ENCODE measurements at regions not wholly inside any gene's neighbourhood (a gene's known extent, or its start where the extent isn't known, plus 50 kb on each side); places are given as distances from the start of the nearest gene placed in this dataset.
"Not testable (repeated sequence)": the region's sequence is repeated elsewhere in the genome, so short reads cannot be mapped to it uniquely, and the experiment has no call there.

DNA sequence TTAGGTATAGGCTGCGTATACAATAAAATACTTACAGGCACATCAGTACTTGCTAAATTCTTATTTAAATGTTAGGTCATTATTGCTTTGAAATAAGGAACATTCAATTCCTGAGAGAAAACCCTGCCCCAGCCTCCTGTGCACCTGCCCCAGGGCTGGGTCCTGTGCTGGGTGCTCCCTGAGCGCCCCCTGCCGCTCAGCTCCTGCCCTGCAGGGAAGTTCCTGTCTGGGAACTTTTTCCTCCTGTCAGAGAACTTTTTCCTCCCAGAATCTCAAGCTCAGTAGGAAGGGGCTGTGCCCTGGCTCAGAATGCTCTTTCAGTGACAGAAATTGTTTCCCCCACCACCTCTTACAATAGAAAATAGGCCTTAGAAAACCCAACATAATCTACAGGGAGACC, 751.1 kb downstream of the TMEM121 start:
- no peak for DNase-seq (ENCODE audit: extremely low read depth in 1 of 11, low read depth in 9 of 11, low spot score in 4 of 11)

DNA sequence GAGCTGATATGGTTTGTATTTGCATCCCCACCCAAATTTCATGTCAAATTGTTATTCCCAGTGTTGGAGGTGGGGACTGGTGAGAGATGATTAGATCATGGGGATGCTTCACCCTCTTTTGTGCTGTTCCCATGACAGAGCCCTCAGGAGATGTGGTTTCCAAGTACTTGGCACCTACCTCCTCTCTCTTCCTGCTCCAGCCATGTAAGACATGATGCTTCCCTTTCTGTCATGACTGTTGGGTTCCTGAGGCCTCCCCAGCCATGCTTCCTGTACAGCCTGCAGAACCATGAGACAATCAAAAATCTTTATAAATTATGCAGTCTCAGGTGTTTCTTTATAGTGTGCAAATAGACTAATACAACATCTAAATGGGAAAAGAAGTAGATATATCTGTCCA, 754.5 kb downstream of the TMEM121 start:
- no peak for DNase-seq (ENCODE audit: extremely low read depth in 1 of 11, low read depth in 9 of 11, low spot score in 4 of 11)

DNA sequence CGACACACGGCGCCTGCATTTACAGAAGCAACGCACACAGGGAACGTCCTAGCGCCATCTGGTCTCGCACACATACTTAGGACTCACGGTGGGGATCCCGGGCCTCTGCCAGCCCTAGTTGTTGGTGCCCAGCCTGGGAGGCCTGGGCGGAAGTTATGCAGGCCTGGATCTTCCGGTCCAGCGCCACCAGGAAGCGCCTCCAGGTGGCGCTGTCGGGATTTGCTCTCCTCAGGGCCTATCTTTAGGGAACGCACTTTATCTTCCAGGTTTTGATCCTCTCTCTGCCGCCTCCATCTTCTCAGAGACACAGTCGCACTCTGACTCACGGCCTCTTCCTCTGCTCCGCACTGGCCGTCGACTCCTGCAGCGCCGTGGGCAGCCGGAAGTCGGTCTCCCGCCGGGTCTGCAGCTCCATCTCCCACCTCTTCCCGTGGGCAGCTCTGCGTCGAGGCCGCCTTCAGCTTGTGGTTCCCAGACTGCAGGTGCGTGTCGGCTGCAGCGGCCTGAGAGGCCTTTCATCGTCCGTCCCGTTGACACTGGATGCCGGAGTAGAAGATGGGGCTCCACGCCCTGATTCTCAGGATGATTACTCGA, 760.4 kb downstream of the TMEM121 start:
- no peak for DNase-seq (ENCODE audit: extremely low read depth in 1 of 11, low read depth in 9 of 11, low spot score in 4 of 11)

DNA sequence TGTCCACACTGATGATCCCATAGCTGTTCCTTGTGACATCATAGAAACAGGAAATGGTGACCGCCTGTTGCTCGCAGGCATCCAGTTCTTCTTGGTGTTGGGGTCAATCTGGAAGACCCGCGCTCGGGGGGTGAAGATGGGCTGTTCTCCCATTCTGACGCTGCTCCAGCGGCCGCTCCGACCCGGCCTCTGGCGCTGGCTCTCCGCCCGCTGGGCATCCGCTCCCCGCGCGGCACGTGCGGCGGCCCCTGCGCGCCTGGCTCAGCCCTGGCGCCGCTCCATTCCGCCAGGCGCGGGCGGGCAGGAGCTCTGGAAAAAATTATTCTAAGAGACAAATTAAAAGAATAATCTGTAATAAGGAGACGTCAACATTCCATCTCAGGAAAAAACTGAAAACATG, 761.1 kb downstream of the TMEM121 start:
- no peak for DNase-seq (ENCODE audit: extremely low read depth in 1 of 11, low read depth in 9 of 11, low spot score in 4 of 11)

DNA sequence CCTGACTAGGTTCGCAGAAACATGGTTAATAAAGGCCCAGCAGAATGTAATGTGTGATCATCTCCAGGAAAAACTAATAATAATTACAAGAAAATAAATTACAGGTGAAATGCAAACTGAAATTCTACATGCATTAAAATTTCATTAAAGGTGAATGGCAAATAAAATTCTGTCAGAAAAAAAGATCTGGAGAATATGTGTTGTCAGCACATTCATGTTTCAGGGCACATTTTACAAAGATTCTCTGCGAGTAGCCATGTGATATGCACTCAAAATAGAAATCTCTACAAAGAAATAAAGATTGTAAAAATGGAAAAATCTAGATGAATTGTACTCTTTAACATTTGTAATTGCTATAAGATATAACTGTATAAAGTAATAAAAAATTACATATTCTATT, 765.2 kb downstream of the TMEM121 start:
- no peak for DNase-seq (ENCODE audit: extremely low read depth in 1 of 11, low read depth in 9 of 11, low spot score in 4 of 11)

DNA sequence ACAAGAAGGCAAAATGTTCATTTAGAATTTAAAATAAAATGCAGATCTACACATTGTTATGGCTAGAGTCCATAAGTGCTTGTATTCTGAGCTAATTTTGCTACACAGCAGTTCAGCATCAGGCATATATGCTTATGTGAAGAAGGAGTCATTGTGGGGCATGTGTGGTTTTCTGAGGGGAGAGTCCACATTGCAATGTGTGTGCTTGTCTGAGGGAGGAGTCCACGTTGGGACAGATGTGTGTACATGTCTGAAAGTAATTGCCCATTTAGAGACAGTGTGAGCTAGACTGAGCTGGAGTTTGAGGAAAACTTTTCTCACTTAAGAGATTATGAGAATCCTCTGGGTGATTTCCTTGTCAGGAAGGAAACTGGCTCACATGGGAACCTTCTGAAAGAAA, 767.9 kb downstream of the TMEM121 start:
- DNase-seq (ENCODE audit: extremely low read depth in 1 of 11, low read depth in 9 of 11, low spot score in 4 of 11), result no peak

DNA sequence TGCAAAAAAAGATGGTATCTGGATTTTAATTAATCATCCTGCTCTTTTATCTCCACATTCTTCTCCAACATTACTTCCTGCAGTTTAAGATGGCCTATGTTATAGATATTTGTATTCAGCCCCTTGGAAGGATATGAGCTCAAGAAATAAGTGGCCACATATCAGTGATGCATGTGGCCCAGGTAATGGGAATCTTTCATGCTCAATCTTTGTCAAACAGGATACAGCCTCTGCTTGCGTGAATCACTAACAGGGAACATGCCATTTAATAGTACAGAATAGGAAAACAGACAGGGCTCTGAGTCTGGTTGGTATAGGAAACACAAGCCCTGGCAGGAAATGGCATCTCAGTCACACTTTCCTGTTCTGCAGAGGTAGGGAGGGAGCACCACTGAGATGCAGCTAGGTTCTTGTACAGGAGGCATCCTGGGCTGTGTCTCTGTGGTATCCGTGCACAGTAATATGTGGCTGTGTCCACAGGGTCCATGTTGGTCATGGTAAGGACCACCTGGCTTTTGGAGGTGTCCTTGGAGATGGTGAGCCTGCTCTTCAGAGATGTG, 774.6 kb downstream of the TMEM121 start:
- not testable (repeated sequence) for DNase-seq (ENCODE audit: extremely low read depth in 1 of 11, low read depth in 9 of 11, low spot score in 4 of 11)

DNA sequence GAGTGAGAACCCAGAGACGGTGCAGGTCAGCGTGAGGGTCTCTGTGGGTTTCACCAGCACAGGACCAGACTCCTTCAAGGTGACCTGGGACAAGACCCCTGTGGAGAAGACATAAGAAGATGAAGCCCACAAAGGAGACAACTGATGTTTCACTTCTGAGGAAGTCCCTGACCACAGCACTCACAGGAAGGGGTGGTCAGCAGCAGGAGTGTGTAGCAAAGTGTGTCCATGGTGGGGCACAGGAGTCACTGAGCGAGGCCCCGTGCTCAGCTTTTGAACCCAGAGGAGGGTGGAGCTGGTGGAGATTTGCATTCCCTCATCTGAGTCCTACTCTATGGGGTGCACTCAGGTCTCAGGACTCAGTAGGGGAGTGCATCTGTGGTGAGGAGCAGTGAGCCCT, 775.2 kb downstream of the TMEM121 start:
- DNase-seq (ENCODE audit: extremely low read depth in 1 of 11, low read depth in 9 of 11, low spot score in 4 of 11), result not testable (repeated sequence)

DNA sequence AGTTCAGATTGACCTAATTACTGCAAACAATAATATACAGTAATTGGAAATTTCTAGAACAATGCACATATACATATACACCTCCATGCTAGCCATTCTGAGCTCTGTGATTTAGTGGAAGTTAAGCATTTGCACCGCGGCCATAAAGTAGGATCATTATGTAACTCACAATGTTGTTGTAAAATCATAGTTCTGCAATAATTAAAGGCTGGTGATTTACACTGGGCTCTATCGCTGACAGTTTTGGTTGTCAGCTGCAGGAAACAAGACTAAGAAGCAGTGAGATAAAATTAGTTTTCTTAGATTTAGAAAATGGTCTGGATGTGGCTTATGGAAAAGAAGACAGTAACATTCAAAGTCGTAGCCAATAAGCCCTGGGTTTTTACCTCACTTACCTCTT, 776.3 kb downstream of the TMEM121 start:
- no peak for DNase-seq (ENCODE audit: extremely low read depth in 1 of 11, low read depth in 9 of 11, low spot score in 4 of 11)

DNA sequence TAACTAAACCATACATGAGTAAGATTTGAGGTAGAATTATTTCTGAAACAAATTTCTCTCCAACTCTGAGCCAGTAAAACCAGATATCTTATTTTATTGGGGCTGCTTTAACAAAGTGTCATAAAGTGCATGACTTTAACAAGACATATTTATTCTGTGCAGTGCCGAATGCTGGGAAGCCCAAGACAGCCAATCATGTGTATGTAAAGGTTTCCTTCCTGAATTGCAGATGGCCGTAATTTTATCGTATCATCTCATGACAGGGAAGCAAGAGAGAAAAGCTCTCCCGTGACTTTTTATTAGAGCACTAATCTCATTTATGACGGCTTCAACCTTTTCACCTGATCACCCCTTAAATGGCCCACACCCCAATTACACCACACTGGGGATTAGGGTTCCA, 777.9 kb downstream of the TMEM121 start:
- DNase-seq (ENCODE audit: extremely low read depth in 1 of 11, low read depth in 9 of 11, low spot score in 4 of 11), result no peak

DNA sequence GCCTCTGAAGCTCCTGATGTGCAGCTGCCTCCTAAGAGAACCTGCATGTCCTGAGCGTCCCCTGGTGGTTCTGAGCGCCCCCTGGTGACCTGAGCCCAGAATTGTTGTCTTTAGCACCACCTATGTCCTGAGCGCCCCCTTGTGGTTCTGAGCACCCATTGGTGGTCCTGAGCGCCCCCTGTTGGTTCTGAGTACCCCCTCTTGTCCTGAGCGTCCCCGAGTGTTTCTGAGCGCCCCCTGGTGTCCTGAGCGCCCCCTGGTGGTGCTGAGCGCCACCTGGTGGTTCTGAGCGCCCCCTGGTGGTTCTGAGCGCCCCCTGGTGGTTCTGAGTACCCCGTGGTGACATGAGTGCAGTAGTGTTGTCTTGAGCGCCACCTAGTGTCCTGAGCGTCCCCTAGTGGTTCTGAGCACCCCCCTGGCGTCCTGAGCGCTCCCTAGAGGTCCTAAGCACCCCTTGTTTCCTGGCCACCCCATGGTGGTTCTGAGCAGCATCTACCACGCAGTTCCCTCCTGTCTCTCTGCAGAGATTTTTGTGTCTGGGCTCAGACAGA, 782.5 kb downstream of the TMEM121 start:
- DNase-seq (ENCODE audit: extremely low read depth in 1 of 11, low read depth in 9 of 11, low spot score in 4 of 11), result no peak

DNA sequence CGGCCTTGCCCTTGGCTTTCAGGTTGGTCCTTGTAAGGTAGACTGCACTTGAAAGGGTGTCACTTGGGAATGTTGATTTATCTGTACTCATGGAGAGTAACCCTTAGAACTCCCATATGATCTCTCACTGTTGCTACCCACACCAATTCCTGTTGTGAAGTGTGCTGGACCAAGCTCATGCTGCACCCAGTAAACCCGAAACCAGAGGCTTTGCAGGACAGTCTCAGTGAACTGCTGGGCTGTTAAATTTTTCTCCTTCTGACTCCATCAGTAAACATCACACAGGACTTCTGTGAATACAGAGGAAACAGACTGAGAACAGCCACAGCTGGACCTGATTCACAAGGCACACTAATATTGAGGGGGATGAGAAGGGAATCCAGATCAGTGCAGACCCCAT, 783.0 kb downstream of the TMEM121 start:
- DNase-seq (ENCODE audit: extremely low read depth in 1 of 11, low read depth in 9 of 11, low spot score in 4 of 11), result no peak

DNA sequence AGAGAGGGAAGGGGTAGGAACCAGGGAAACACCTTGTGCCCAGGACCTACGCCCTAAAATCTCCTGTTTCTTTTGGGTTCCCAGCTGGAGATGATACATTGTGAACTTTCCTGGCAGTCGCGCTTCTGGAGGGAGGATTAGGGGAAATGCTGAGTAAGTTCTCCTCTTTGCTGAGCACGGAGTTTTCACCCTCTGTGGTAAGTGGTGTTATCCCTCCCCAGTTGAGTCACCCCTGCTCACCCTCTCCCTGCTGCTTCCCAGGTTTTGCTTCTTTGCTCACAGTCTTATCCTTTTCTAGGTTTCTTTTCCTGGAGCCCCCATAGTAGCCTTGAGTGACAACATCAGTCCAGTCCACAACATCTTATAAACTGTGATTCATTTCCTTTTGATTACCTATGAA, 789.1 kb downstream of the TMEM121 start:
- DNase-seq (ENCODE audit: extremely low read depth in 1 of 11, low read depth in 9 of 11, low spot score in 4 of 11), result no peak

DNA sequence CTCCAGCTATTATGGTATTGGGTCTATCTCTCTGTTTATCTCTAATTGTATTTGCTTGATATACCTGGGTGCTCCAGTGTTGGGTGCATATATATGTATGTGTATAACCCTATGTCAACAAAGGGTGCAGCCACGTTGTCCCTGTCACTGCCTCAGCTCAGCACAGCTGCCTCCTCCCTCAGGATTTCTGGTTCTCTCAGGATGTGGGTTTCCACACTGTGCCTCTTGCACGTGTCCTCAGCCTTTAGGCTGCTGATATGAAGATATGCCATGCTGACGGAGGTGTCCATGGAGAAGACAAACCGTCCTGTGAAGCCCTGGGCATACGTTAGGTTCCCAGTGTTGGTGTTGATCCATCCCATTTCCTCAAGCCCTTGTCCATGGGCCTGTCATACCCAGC, 791.2 kb downstream of the TMEM121 start:
- no peak for DNase-seq (ENCODE audit: extremely low read depth in 1 of 11, low read depth in 9 of 11, low spot score in 4 of 11)

DNA sequence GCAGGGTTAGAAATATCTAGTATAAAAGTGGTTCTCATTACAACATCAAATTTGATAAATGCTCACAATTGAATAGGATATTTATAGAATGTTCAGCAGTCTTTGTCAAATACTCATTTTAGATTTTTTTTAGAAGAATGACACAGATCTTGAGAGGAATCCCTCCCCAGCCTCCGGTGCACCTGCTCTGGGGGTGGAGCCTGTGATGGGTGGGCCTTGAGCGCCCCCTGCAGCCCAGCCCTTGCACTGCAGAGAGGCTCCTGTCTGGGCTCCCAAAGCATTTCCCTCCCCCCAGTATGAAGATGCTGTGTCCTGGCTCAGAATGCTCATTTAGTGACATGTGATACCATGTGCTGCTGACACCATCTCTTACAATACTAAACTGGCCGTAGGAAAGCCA, 792.3 kb downstream of the TMEM121 start:
- DNase-seq (ENCODE audit: extremely low read depth in 1 of 11, low read depth in 9 of 11, low spot score in 4 of 11), result no peak

DNA sequence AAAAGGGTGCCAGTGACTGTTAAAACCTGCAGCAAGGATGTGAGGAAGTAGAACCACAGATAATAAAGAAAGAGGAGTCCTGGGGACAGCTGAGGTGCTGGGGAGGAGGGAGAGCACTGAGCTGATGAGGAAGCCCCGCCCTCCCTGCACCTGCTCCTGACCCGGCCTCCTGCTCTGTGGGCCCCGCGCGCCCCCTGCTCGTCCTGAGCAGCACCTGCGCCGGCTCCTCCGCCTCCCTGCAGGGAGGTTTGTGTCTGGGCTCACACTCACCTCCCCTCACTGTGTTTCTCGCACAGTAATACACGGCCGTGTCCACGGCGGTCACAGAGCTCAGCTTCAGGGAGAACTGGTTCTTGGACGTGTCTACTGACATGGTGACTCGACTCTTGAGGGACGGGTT, 797.6 kb downstream of the TMEM121 start:
- not testable (repeated sequence) for DNase-seq (ENCODE audit: extremely low read depth in 1 of 11, low read depth in 9 of 11, low spot score in 4 of 11)

DNA sequence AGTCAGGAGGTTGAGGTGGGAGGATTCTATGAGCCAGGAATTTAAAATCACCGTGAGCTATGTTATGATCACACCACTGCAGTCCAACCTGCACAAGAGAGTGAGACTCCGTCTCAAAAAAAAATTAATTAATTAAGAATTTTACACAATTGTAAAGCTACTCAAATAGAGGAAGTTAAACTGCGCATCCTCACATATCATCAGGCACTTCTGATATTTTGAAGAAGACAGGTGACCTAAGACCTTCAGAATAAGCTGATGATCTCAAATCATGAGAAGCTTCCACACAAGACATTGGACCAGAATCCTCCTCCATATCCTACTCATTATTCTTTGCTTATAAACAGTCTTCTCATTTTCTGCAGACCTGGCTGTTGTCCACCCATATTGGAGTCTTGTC, 800.9 kb downstream of the TMEM121 start:
- DNase-seq (ENCODE audit: extremely low read depth in 1 of 11, low read depth in 9 of 11, low spot score in 4 of 11), result no peak

DNA sequence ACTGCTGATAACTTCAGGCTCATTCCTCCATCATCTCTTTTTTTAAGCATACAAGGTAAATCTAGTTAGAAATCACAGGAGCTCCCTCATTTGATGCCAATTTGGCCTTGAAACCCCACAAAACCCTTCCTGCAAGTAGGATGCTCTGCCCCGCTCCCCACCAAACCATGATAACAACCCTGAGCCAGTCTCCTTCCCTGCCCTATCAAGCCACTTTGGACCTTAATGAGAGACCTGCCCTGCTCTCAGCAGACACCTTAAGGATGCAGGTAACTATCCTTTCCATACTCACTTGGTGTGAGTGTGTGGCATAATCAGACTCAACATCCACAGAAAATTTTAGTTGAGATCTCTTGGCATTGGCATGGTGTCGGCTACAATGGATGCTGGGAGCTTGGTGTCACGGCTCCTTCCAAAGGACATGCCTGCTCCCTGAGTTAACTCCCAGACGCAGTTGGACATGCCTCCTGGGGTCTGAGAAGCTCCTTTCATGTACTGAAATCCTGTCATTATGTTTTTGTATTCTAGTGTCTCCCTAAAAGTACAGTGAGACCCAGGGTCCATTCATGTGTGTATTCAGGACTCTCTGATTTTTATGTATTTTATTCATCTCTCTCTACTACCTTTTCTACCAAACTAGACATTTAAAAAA, 801.4 kb downstream of the TMEM121 start:
- not testable (repeated sequence) for DNase-seq (ENCODE audit: extremely low read depth in 1 of 11, low read depth in 9 of 11, low spot score in 4 of 11)

DNA sequence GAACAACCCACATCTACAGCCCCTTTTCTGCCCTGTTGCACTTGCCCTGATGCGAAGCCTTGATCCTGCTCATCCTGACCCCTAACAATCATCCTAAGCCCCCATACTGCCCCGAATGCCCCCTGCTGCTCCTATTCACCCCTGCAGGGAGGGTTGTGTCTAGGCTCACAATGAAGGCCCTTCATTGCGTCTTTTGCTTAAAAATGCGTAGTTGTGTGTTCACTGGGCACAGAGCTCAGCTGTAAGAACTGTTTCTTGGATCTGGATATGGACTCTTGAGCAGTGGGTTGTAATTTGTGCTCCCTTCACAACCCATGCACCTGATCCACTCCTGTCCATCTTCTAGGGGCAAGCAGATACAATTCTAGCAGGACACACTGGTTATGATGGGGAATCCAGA, 802.9 kb downstream of the TMEM121 start:
- DNase-seq (ENCODE audit: extremely low read depth in 1 of 11, low read depth in 9 of 11, low spot score in 4 of 11), result not testable (repeated sequence)

DNA sequence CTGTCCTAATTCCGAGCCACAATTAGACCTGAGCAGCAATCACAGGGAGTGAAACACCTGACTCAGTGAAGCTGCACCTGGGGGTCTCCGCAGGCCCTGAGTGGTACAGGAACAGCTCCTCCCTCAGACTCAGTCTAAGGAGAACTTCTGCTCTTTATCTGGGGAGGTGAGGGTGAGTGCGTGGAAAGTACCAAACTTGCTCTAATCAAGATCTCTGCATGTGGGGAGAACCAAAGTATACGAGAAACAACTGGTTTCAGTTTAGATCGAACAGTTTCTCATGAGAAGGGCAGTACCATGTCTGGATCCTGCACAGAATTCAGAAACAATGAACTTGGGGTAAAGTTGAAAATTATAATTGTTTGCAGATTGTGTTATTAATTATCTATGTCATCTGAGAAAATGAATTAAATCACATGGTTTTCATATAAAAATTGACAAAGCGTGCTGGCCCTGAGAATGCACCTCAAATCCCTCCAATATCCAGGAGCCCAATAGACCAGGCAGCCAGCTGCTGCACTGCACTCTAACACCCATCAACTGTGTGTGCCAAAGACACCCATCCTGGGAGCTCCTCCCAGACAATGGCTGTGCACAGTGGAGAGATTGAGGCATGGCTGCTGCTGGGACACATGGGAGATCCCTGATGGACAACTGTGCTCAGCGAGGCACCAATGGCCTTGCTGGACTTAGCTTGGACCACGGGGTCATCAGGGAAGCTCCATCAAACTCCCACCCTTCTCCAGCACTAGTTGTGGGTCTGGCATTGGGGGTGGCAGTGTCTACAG, 803.8 kb downstream of the TMEM121 start:
- not testable (repeated sequence) for DNase-seq (ENCODE audit: extremely low read depth in 1 of 11, low read depth in 9 of 11, low spot score in 4 of 11)

All from renal cortex interstitium (tissue), 11 donors.